Calu3 (cell line): ENCODE measurements at regions not wholly inside any gene's neighbourhood (a gene's known extent, or its start where the extent isn't known, plus 50 kb on each side); places are given as distances from the start of the nearest gene placed in this dataset.

Experiments
- BruUV-seq: library from RNA; stranded (reverse); fragments of 400-500 nt; replicated peaks from 2 replicates; lab custom pipeline; 2021; lab: Mats Ljungman, UMichigan
- CTCF ChIA-PET: fragments of 300-600 bp; sonication (Branson Sonifier 250); formaldehyde crosslinking; loops from one replicate; lab custom pipeline; 2022; ENCODE audit warnings: antibody characterized with exemption; lab: Charles Lee
- DNase-seq: peaks from one replicate; pipeline ENCODE4 v3.0.0; 2022
- H3K27ac Mint-ChIP-seq: one replicate; pipeline ENCODE4 v1.8.0; 2022; ENCODE audit warnings: mixed read lengths; ENCODE audit not compliant: unreplicated experiment
- H3K27me3 Mint-ChIP-seq: one replicate; pipeline ENCODE4 v1.8.0; 2022; ENCODE audit warnings: mixed read lengths; ENCODE audit not compliant: unreplicated experiment
- H3K36me3 Mint-ChIP-seq: one replicate; pipeline ENCODE4 v1.8.0; 2022; ENCODE audit warnings: mild to moderate bottlenecking, moderate library complexity, mixed read lengths; ENCODE audit not compliant: insufficient read depth, unreplicated experiment
- H3K4me1 Mint-ChIP-seq: one replicate; pipeline ENCODE4 v1.8.0; 2022; ENCODE audit warnings: mild to moderate bottlenecking, low read depth, mixed read lengths; ENCODE audit not compliant: unreplicated experiment
- H3K4me3 Mint-ChIP-seq: one replicate; pipeline ENCODE4 v1.8.0; 2022; ENCODE audit warnings: mild to moderate bottlenecking, low read depth, moderate library complexity, mixed read lengths; ENCODE audit not compliant: unreplicated experiment
- H3K9me3 Mint-ChIP-seq: one replicate; pipeline ENCODE4 v1.8.0; 2022; ENCODE audit warnings: low read depth, mixed read lengths; ENCODE audit not compliant: unreplicated experiment
- intact Hi-C: fragments of 100-400 bp; cut with micrococcal nuclease; formaldehyde crosslinking; loops from one replicate; pipeline ENCODE4 v1.10.0; 2022; ENCODE audit not compliant: unreplicated experiment
- TF ChIP-seq, protein P1 (sequence below): fragments of 200-600 bp; IDR thresholded peaks from one replicate; pipeline ENCODE4 v1.8.0; 2022; ENCODE audit warnings: antibody characterized with exemption; ENCODE audit not compliant: unreplicated experiment

DNA sequence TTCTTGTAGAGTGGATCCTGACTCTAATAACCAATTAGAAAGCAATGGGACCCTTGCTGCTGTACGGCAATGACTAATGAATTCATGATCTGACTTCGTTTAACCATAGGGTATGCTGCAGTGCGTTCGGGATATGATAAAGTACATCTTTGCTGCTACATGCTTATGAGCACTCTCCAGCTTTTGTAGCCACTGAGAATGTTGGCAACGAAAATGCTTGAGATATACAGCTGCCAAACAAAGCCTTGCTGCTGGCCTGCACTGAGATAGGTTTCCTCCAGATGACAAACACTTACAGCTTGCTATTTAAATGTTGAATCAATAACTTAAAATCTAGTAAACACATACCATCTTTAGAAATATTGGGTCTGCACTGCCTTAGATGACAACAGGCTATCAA lies 372.4 kb upstream of the SLC8A1 start:
- DNase-seq, result no peak
- CTCF ChIA-PET, result no interaction called here
- no peak overlapping the region for H3K4me3 Mint-ChIP-seq
- H3K27ac Mint-ChIP-seq, result no peak overlapping the region
- H3K36me3 Mint-ChIP-seq, result no peaks in the 10 kb centered on the region
- BruUV-seq, result no TSS peak
- H3K27me3 Mint-ChIP-seq, result no peaks in the 10 kb centered on the region
- intact Hi-C loops, result no loop called here
- no peaks in the 10 kb centered on the region for H3K4me1 Mint-ChIP-seq
- TF ChIP-seq, protein P1, sequence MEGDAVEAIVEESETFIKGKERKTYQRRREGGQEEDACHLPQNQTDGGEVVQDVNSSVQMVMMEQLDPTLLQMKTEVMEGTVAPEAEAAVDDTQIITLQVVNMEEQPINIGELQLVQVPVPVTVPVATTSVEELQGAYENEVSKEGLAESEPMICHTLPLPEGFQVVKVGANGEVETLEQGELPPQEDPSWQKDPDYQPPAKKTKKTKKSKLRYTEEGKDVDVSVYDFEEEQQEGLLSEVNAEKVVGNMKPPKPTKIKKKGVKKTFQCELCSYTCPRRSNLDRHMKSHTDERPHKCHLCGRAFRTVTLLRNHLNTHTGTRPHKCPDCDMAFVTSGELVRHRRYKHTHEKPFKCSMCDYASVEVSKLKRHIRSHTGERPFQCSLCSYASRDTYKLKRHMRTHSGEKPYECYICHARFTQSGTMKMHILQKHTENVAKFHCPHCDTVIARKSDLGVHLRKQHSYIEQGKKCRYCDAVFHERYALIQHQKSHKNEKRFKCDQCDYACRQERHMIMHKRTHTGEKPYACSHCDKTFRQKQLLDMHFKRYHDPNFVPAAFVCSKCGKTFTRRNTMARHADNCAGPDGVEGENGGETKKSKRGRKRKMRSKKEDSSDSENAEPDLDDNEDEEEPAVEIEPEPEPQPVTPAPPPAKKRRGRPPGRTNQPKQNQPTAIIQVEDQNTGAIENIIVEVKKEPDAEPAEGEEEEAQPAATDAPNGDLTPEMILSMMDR, result no peak
- H3K9me3 Mint-ChIP-seq, result peaks cover 4% of the 10 kb centered on the region

- no peaks in the 10 kb centered on the region for H3K4me1 Mint-ChIP-seq
- H3K27me3 Mint-ChIP-seq, result no peaks in the 10 kb centered on the region
- no peak overlapping the region for H3K4me3 Mint-ChIP-seq
- BruUV-seq, result no TSS peak
- peaks cover 4% of the 10 kb centered on the region for H3K9me3 Mint-ChIP-seq
- CTCF ChIA-PET, result no interaction called here
- intact Hi-C loops, result no loop called here
- H3K27ac Mint-ChIP-seq, result no peak overlapping the region
- no peak for DNase-seq
- H3K36me3 Mint-ChIP-seq, result no peaks in the 10 kb centered on the region
- TF ChIP-seq, protein P1, result no peak
These were observed 375.5 kb upstream of the SLC8A1 start for GRCh38 chr2:40827392-40827791.

DNA sequence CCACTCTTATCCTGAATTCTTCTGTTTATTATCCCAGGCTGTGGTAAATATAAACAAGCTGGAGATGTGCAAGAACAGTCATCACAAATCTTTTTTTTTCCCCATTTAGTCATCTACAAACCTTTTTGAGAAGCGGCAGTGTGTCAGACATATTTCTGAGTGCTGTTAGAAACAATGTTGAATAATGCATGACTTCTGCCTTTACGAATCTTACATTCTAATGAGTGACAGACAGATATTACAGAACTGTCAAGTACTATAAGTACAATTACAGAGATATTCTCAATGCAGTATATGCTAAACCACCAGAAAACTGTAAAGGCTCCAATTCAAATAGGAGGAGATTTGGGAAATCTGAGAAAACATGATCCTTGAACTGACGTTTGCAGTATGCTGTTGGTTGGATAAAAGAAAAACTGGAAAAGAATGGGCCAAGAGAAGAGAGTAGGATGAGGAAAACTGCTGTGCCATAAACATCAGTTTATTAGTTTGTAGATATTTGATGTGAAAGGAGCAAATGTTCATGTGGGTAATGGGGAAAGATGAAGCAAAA lies 379.5 kb upstream of the SLC8A1 start:
- H3K4me3 Mint-ChIP-seq, result no peak overlapping the region
- no peak for DNase-seq
- TF ChIP-seq, protein P1, result no peak
- peaks cover 8% of the 10 kb centered on the region for H3K9me3 Mint-ChIP-seq
- H3K36me3 Mint-ChIP-seq, result no peaks in the 10 kb centered on the region
- H3K4me1 Mint-ChIP-seq, result no peaks in the 10 kb centered on the region
- no TSS peak for BruUV-seq
- H3K27ac Mint-ChIP-seq, result no peak overlapping the region
- H3K27me3 Mint-ChIP-seq, result no peaks in the 10 kb centered on the region
- intact Hi-C loops, result no loop called here
- CTCF ChIA-PET, result no interaction called here

DNA sequence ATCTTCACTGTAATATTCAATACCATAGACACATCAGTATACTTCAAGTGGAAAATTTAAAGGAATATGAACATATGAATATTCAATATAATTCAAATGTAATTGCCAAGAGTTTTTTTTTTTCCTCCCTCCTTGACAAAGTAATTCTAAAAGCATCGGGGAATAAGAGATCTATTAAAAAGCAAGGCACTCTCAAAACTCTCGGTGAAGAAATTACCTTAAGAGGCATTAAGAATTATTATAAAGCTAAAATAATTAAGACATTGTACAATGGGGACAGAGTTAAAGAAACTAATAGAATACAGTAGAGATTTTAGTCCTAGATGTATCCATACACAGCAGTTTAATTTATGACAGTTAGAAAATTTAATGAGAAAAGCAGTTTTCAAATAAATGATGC lies 390.0 kb upstream of the SLC8A1 start:
- DNase-seq, result no peak
- no peaks in the 10 kb centered on the region for H3K36me3 Mint-ChIP-seq
- intact Hi-C loops, result loop anchor here (5.0 kb wide), 1 partner anchor 560 kb away; no protein-coding TSS in a partner anchor
- no peaks in the 10 kb centered on the region for H3K27me3 Mint-ChIP-seq
- H3K4me3 Mint-ChIP-seq, result no peak overlapping the region
- H3K27ac Mint-ChIP-seq, result no peak overlapping the region
- TF ChIP-seq, protein P1, result no peak
- BruUV-seq, result no TSS peak
- no peaks in the 10 kb centered on the region for H3K4me1 Mint-ChIP-seq
- CTCF ChIA-PET, result no interaction called here
- no peaks in the 10 kb centered on the region for H3K9me3 Mint-ChIP-seq
